ENCODE measurements at regions not wholly inside any gene's neighbourhood (a gene's known extent, or its start where the extent isn't known, plus 50 kb on each side); places are given as distances from the start of the nearest gene placed in this dataset.

DNA sequence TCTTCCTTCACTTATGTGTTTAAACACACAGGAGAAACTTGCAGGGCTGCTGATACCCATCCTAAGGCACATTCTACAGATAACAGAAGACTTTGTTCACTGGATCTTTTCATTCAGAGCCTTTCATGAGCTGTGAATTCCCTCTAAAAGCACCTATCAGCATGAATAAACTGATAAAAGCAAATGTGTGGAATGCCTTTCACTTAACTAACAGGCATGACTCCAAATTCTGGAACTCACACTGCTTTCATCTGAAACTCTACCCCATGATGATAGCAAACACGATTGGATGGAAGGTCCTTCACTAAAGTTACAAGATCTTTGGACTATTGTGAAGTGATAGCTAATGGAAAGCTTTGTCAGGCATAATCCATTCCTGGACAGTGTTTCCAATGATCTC, 457.3 kb downstream of the EFNB2 start:
- Histone ChIP-seq H3K4me1 (no peaks in the 10 kb centered on the region), H3K9me3 (peaks cover 0 to 4% (median 0%) of the 10 kb centered on the region in 3 donors), H3K27ac (no peak overlapping the region), H3K4me3 (no peak overlapping the region), H3K27me3 (no peaks in the 10 kb centered on the region), H3K36me3 (no peaks in the 10 kb centered on the region)
- ATAC-seq = no peak
- TF ChIP-seq POLR2AphosphoS5 (IDR thresholded peaks at IDR 0.05) = no peak
- TF ChIP-seq, protein P1, sequence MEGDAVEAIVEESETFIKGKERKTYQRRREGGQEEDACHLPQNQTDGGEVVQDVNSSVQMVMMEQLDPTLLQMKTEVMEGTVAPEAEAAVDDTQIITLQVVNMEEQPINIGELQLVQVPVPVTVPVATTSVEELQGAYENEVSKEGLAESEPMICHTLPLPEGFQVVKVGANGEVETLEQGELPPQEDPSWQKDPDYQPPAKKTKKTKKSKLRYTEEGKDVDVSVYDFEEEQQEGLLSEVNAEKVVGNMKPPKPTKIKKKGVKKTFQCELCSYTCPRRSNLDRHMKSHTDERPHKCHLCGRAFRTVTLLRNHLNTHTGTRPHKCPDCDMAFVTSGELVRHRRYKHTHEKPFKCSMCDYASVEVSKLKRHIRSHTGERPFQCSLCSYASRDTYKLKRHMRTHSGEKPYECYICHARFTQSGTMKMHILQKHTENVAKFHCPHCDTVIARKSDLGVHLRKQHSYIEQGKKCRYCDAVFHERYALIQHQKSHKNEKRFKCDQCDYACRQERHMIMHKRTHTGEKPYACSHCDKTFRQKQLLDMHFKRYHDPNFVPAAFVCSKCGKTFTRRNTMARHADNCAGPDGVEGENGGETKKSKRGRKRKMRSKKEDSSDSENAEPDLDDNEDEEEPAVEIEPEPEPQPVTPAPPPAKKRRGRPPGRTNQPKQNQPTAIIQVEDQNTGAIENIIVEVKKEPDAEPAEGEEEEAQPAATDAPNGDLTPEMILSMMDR (IDR thresholded peaks at IDR 0.05) = no peak
- no peak for TF ChIP-seq POLR2A (IDR thresholded peaks at IDR 0.05)
- no peak for TF ChIP-seq EP300 (IDR thresholded peaks at IDR 0.05)
- WGBS, 2 donors (ENCODE audit: low coverage in 1 of 2) = 60% methylated on average over 1 of the region's 1 CpG; no CpG with 5 or more reads in 1 of the 2 donors

DNA sequence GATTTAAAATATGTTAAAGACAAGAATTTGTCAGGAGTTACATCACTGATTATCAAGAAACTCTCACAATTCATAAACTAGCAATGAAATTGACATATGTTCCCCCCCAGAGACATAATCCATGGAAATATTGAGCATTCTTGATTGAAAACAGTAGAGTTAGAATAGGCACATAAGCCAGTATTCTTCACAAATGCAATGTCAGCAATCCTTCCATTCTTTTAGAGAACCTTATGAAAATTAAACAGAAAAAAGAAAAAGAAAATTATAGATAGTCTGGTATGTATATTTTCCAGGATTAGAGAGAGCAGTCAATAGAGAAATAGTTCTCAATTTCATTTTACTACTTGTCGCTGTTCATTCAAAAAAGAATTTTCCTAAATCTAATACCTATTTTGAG, 458.4 kb downstream of the EFNB2 start:
- no peak overlapping the region for H3K4me3 ChIP-seq
- H3K27me3 ChIP-seq = no peaks in the 10 kb centered on the region
- no peaks in the 10 kb centered on the region for H3K4me1 ChIP-seq
- ATAC-seq = no peak
- H3K27ac ChIP-seq = no peak overlapping the region
- H3K36me3 ChIP-seq = no peaks in the 10 kb centered on the region
- TF ChIP-seq, protein P1 (IDR thresholded peaks at IDR 0.05) = no peak
- TF ChIP-seq POLR2AphosphoS5 (IDR thresholded peaks at IDR 0.05) (no peak), POLR2A (IDR thresholded peaks at IDR 0.05) (no peak), EP300 (IDR thresholded peaks at IDR 0.05) (no peak)
- peaks cover 0 to 4% (median 0%) of the 10 kb centered on the region in 3 donors for H3K9me3 ChIP-seq
- WGBS, 2 donors (ENCODE audit: low coverage in 1 of 2) = 89 to 100% methylated on average over 1 of the region's 1 CpG

- no peak overlapping the region for H3K4me3 ChIP-seq
- H3K36me3 ChIP-seq = no peaks in the 10 kb centered on the region
- no peaks in the 10 kb centered on the region for H3K4me1 ChIP-seq
- no peak for ATAC-seq
- H3K9me3 ChIP-seq = no peaks in the 10 kb centered on the region
- TF ChIP-seq POLR2A (IDR thresholded peaks at IDR 0.05) = no peak
- TF ChIP-seq, protein P1 (IDR thresholded peaks at IDR 0.05) = no peak
- no peak for TF ChIP-seq POLR2AphosphoS5 (IDR thresholded peaks at IDR 0.05)
- TF ChIP-seq EP300 (IDR thresholded peaks at IDR 0.05) = no peak
- no peaks in the 10 kb centered on the region for H3K27me3 ChIP-seq
- WGBS, 2 donors (ENCODE audit: low coverage in 1 of 2) = 100% methylated on average over 1 of the region's 1 CpG
- H3K27ac ChIP-seq = no peak overlapping the region
Observed at GRCh38 chr13:106072014-106072413, 463.4 kb downstream of the EFNB2 start.

GRCh38 chr13:106063591-106064313, 471.7 kb downstream of the EFNB2 start:
- no peaks in the 10 kb centered on the region for H3K27me3 ChIP-seq
- no peak for ATAC-seq

More at GRCh38 chr13:106063591-106064313, 471.7 kb downstream of the EFNB2 start:
- H3K4me1 ChIP-seq = no peaks in the 10 kb centered on the region
- H3K9me3 ChIP-seq = no peaks in the 10 kb centered on the region
- no peak overlapping the region for H3K27ac ChIP-seq
- H3K36me3 ChIP-seq = no peaks in the 10 kb centered on the region
- no peak overlapping the region for H3K4me3 ChIP-seq
- 65 to 73% methylated on average over 7 to 8 of the region's 8 CpGs for WGBS, 2 donors (ENCODE audit: low coverage in 1 of 2)
- TF ChIP-seq, protein P1 (IDR thresholded peaks at IDR 0.05) = no peak
- TF ChIP-seq EP300 (IDR thresholded peaks at IDR 0.05) (no peak), POLR2AphosphoS5 (IDR thresholded peaks at IDR 0.05) (no peak), POLR2A (IDR thresholded peaks at IDR 0.05) (no peak)

Data from gastroesophageal sphincter (tissue), 4 donors.